ENCODE measurements at regions not wholly inside any gene's neighbourhood (a gene's known extent, or its start where the extent isn't known, plus 50 kb on each side); places are given as distances from the start of the nearest gene placed in this dataset.

DNA sequence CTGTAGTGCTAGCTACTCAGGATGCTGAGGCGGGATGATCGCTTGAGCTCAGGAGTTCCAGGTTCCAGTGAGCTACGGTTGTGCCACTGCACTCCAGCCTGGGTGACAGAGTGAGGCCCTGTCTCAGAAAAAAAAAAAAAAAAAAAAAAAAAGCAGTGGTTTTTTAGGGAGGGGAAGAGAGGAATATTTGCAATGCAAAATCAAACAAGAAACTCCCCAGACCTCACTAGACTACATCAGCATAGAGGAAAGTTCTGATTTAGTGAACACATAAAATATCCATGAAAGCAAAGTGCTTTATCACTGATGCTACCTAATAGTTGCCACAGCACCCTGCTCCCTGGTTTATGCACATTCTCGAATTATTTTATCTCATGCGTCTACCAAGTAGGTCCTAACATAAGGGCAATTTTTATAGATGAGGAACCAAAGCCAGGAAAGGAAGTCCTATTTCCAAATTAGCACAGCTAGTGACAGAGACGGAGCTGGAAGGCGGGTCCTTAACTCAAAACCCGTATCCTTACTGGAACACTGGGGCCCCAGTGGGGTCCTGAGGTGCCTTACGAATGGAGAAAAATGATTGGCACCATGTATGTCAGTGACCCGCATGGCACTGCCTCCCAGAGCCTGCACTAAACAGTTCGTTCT is 50.7 kb upstream of the GPR157 start:
- H3K4me3 ChIP-seq (ENCODE audit: low read depth, low read length), result peak overlapping the region; percentile 31
- no peak for DNase-seq (ENCODE audit: low read depth)
- TF ChIP-seq, protein P1, sequence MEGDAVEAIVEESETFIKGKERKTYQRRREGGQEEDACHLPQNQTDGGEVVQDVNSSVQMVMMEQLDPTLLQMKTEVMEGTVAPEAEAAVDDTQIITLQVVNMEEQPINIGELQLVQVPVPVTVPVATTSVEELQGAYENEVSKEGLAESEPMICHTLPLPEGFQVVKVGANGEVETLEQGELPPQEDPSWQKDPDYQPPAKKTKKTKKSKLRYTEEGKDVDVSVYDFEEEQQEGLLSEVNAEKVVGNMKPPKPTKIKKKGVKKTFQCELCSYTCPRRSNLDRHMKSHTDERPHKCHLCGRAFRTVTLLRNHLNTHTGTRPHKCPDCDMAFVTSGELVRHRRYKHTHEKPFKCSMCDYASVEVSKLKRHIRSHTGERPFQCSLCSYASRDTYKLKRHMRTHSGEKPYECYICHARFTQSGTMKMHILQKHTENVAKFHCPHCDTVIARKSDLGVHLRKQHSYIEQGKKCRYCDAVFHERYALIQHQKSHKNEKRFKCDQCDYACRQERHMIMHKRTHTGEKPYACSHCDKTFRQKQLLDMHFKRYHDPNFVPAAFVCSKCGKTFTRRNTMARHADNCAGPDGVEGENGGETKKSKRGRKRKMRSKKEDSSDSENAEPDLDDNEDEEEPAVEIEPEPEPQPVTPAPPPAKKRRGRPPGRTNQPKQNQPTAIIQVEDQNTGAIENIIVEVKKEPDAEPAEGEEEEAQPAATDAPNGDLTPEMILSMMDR (IDR thresholded peaks at IDR 0.05; ENCODE audit: insufficient read depth, low read length), result no peak

DNA sequence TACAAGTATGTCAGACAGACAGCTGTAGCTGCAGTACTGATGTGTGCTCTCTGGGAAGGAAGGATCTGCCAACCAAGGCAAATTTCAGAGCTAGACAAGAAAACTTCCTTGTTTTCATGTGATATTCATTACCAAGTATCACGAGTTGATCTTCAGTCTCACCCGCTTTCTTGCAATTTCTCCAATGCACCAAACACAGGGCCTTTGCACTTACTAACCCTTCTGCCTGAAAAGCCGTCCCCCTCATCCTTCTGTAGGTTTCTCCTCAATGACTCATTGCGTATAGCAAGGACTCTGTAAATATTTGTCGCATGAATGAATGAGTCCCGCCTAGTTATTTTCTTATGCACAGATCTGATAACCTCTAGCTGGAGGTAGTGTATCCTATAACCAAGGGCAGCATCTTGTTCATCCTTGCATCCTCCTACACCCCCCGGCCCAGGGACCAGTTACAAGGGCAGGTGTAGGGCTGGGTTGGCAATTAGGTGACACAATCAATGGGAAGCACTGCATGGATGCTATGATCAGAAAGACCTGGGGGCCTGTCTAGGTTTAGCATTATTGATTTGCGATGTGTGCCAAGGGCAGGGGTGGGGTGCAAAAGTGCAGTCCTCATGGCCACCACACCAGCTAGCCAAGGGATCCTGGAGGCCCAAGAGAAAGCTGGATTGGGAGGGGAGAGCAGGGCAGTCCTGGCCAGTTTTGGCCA is 51.4 kb upstream of the GPR157 start:
- H3K4me3 ChIP-seq (ENCODE audit: low read depth, low read length), result peak overlapping the region; percentile 95
- no peak for DNase-seq (ENCODE audit: low read depth)
- TF ChIP-seq, protein P1 (IDR thresholded peaks at IDR 0.05; ENCODE audit: insufficient read depth, low read length), result no peak

DNA sequence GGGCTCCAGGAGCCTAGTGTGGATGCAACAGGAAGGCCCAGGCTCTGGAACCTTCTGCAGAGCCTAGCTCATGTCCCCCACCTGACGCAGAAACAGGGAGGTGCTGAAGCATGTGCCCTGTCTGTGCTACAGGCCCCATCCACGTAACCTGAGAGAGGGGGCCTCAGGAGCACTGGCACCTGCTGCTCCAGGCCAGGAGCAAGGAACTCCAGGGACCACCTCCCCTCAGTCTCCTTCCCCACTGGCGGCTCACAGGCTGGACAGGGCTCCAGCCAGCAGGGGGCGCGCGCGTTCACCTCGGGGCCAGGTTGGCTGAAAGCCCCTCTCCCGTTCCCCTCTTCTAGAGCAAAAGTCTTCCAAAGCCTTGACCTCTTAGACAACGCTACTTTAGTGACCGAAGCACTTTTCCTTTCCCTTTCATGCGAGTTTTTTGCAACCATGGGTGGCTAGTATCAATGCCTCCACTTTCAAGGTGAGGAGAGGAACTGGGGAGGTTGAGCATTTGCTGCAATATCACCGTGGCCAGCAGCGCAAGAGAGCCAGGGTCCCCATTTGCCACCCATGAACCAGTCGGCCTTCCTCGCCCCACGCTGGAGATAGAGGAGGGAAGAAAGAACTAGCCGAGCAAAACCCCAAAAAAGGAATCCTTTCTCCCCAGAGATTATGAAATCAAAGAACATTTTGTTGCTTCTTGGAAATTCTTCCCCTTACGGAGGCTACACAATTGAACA is 52.4 kb upstream of the GPR157 start:
- peak; percentile 75 for DNase-seq (ENCODE audit: low read depth)
- TF ChIP-seq, protein P1 (IDR thresholded peaks at IDR 0.05; ENCODE audit: insufficient read depth, low read length), result peak; percentile 98
- H3K4me3 ChIP-seq (ENCODE audit: low read depth, low read length), result peak overlapping the region; percentile 95

DNA sequence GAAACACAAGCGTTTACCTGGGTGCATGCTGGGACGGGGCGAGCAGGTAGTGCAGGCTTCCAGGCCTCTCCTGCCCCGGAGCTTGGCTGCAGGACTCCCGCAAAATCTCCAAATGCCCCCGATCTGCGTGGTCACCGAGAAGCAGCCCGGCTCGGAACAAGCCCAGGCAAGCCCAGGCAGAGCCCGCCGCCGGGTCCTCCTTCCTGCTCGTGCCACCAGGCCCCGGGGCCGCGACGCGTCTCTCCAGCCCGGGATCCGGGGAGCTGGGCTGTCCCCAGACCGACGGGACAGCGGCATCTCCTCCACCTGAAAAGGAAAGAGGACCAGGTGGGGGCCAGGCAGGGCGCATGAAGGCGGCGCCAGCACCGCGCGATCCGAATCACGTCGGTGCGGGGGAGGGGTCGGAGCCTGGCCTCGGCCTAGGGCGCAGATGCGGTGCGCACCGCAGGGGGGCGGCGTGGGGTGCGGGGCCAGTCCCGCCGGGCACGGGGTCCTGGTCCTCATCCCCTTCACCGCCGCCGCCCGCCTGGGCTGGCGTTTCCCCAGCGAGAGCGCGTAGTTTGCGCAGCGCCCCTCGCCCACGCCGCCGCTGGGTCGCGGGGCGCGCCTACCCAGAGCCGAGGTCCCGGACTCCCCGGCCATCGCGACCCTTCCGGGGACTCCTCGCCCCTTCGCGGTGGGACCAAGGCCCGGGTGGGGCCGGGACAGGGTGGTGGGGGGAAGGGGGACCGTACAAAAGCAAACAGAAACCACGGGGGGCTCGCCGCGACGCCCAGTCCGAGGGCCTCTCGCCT is 52.4 kb upstream of the H6PD start:
- TF ChIP-seq, protein P1 (IDR thresholded peaks at IDR 0.05; ENCODE audit: insufficient read depth, low read length), result peak; percentile 11
- DNase-seq (ENCODE audit: low read depth), result peak; percentile 46
- H3K4me3 ChIP-seq (ENCODE audit: low read depth, low read length), result peak overlapping the region; percentile 95

DNA sequence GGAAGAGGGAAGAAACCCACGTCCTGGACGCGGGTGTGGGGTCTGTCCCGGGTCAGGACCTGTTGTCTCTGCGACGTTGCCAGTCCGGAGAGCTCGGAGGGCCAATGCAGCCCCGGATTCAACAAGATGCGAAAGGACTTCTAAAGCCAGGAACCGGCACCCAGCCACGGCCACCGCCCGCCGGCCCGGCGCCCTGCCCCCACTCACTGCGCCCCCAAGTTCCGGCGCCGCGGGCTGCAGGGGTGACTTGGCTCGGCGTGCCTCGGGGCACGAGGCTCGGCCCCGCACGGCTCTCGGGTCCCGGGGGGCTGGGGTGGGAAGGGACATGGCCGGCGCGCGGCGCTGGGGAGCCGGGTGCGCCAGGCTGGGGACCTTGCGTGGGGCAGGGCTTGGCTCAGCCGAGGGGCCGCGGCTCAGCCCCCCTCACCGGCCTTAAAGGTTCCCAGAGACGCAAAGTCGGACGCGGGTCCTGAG is 51.8 kb upstream of the H6PD start:
- peak overlapping the region; percentile 95 for H3K4me3 ChIP-seq (ENCODE audit: low read depth, low read length)
- TF ChIP-seq, protein P1 (IDR thresholded peaks at IDR 0.05; ENCODE audit: insufficient read depth, low read length), result no peak
- DNase-seq (ENCODE audit: low read depth), result no peak

DNA sequence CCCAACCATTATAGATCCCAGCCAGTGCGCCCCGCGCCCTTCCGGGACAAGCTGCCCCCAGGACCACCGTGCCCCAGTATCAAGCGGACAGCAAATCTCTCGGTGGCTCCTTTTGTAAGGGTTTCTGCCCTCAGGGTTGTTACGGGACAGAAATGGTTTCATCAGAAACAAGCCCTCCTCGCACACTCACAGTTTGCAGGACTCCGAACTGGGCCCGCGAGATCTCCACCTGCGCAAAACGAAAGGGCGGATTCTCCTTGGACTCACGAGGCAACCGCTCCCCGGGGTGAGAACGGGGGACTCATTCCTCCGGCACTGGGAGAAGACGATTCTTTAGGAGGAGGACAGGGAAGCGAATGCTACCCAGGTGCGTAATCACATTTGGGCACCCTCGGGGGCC is 51.1 kb upstream of the H6PD start:
- no peak for DNase-seq (ENCODE audit: low read depth)
- TF ChIP-seq, protein P1 (IDR thresholded peaks at IDR 0.05; ENCODE audit: insufficient read depth, low read length), result no peak
- peak overlapping the region; percentile 95 for H3K4me3 ChIP-seq (ENCODE audit: low read depth, low read length)

Measured in fibroblast of the aortic adventitia (primary cell).